Hepatocyte (in vitro differentiated cells): ENCODE measurements at regions not wholly inside any gene's neighbourhood (a gene's known extent, or its start where the extent isn't known, plus 50 kb on each side); places are given as distances from the start of the nearest gene placed in this dataset.

ENCODE experiments used
- CTCF ChIP-seq: fragments of 200-600 bp; sonication (generic); IDR thresholded peaks from 2 replicates; pipeline ENCODE4 v1.5.1; 2016; ENCODE audit warnings: antibody characterized with exemption, mild to moderate bottlenecking; ENCODE audit not compliant: poor library complexity
- EZH2 ChIP-seq: fragments of 200-600 bp; sonication (generic); IDR thresholded peaks from 2 replicates; pipeline ENCODE4 v1.6.1; 2016; ENCODE audit warnings: antibody characterized with exemption, mild to moderate bottlenecking, borderline replicate concordance

DNA sequence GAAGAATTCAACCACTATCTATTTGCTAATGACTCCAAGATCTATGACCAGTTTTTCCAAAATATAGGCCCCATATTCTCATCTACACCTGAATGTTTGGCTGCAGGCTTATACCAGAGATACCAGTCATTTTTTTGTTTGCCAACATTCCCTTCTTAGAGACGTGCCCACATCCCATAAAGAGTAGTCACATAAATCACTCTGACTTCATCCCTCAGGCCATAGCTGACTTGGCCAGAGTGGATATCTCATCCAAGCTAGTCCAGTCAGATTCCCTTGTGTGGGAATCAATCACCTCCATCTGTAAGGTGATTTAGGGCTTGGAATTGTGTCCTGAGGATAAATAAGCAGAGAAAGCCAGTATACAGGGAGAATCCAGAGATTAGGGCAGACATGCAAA lies 124.3 kb upstream of the SLC24A2 start:
- no peak for TF ChIP-seq CTCF
- TF ChIP-seq EZH2, result no peak
